GM23338 (cell line): ENCODE measurements at regions not wholly inside any gene's neighbourhood (a gene's known extent, or its start where the extent isn't known, plus 50 kb on each side); places are given as distances from the start of the nearest gene placed in this dataset.

Experiments
- ATAC-seq: fragments of 200-7000 bp; cut with Tn5 transposase; 3 replicates; pipeline ENCODE4 v1.9.1; 2020
- DNase-seq: peaks from one replicate; pipeline ENCODE4 v3.0.0-alpha.2; 2015; ENCODE audit warnings: low spot score
- H2AFZ ChIP-seq: fragments of 200-600 bp; sonication (generic); 2 replicates; pipeline ENCODE4 v1.8.0; 2016; ENCODE audit warnings: antibody characterized with exemption, mild to moderate bottlenecking, moderate library complexity
- H3F3A ChIP-seq: fragments of 200-600 bp; sonication (generic); replicated peaks from 2 replicates; pipeline ENCODE4 v1.8.0; 2017; ENCODE audit warnings: antibody characterized with exemption, mixed run types, low read depth
- H3K27ac ChIP-seq: fragments of 200-600 bp; sonication (generic); 2 replicates; pipeline ENCODE4 v1.6.1; 2016; ENCODE audit warnings: low read depth
- H3K27me3 ChIP-seq: fragments of 200-600 bp; sonication (generic); 2 replicates; pipeline ENCODE4 v1.8.0; 2016; ENCODE audit warnings: mild to moderate bottlenecking, mixed run types, moderate library complexity; ENCODE audit not compliant: insufficient read depth
- H3K36me3 ChIP-seq: fragments of 200-600 bp; sonication (generic); 2 replicates; pipeline ENCODE4 v1.8.0; 2016; ENCODE audit warnings: mild to moderate bottlenecking; ENCODE audit not compliant: insufficient read depth
- H3K4me1 ChIP-seq: fragments of 200-600 bp; sonication (generic); 2 replicates; pipeline ENCODE4 v1.8.0; 2016; ENCODE audit warnings: mild to moderate bottlenecking, moderate library complexity; ENCODE audit not compliant: insufficient read depth
- H3K4me2 ChIP-seq: fragments of 200-600 bp; sonication (generic); 2 replicates; pipeline ENCODE4 v1.7.1; 2017; ENCODE audit warnings: mixed run types
- H3K4me3 ChIP-seq: fragments of 200-600 bp; sonication (generic); 2 replicates; pipeline ENCODE4 v1.6.1; 2016; ENCODE audit warnings: mixed run types
- H3K79me2 ChIP-seq: fragments of 200-600 bp; sonication (generic); replicated peaks from 2 replicates; pipeline ENCODE4 v1.8.0; 2017; ENCODE audit warnings: mild to moderate bottlenecking; ENCODE audit not compliant: insufficient read depth
- H3K9me2 ChIP-seq: fragments of 200-600 bp; sonication (generic); 2 replicates; pipeline ENCODE4 v1.8.0; 2017; ENCODE audit not compliant: insufficient read depth
- H4K20me1 ChIP-seq: fragments of 200-600 bp; sonication (generic); replicated peaks from 2 replicates; pipeline ENCODE4 v1.8.0; 2017; ENCODE audit warnings: mild to moderate bottlenecking; ENCODE audit not compliant: insufficient read depth
- H3K27ac Mint-ChIP-seq: 2 replicates; pipeline ENCODE4 v1.8.0; 2020; ENCODE audit warnings: inconsistent platforms, mild to moderate bottlenecking, moderate library complexity, mixed read lengths
- H3K27me3 Mint-ChIP-seq: 3 replicates; pipeline ENCODE4 v1.8.0; 2022; ENCODE audit warnings: low read depth, mild to moderate bottlenecking, moderate library complexity, mixed read lengths, inconsistent platforms; ENCODE audit not compliant: insufficient read depth, poor library complexity
- H3K36me3 Mint-ChIP-seq: 3 replicates; pipeline ENCODE4 v1.8.0; 2021; ENCODE audit warnings: low read depth, mild to moderate bottlenecking, inconsistent platforms, moderate library complexity, mixed read lengths
- H3K4me1 Mint-ChIP-seq: 3 replicates; pipeline ENCODE4 v1.8.0; 2020; ENCODE audit warnings: mild to moderate bottlenecking, inconsistent platforms, mixed read lengths
- H3K4me3 Mint-ChIP-seq: 3 replicates; pipeline ENCODE4 v1.8.0; 2021; ENCODE audit warnings: moderate library complexity, mild to moderate bottlenecking, inconsistent platforms, mixed read lengths
- H3K9me3 Mint-ChIP-seq: 3 replicates; pipeline ENCODE4 v1.8.0; 2020; ENCODE audit warnings: moderate library complexity, mild to moderate bottlenecking, inconsistent platforms, mixed read lengths
- CREB1 ChIP-seq: fragments of 250-450 bp; sonication (Bioruptor Pico); IDR thresholded peaks from 2 replicates; pipeline ENCODE4 v1.5.0; 2020; ENCODE audit warnings: low read depth, mild to moderate bottlenecking, moderate library complexity
- CTCF ChIP-seq, 2 experiments: fragments of 200-600 bp in 1 of 2; sonication (generic) in 1 of 2; conservative IDR thresholded peaks; 2 replicates each; pipeline versions ENCODE4 v1.5.1 to v1.6.1; 2016 to 2017; ENCODE audit warnings: antibody characterized with exemption in 2 of 2, low read depth in 2 of 2, mild to moderate bottlenecking in 2 of 2, moderate library complexity in 1 of 2
- ETS1 ChIP-seq: IDR thresholded peaks from 2 replicates; pipeline ENCODE4 v1.6.1; 2016; ENCODE audit warnings: antibody characterized with exemption
- EZH2 ChIP-seq: fragments of 200-600 bp; sonication (generic); IDR thresholded peaks from one replicate; pipeline ENCODE4 v1.8.0; 2017; ENCODE audit warnings: antibody characterized with exemption, mild to moderate bottlenecking, low read depth; ENCODE audit not compliant: unreplicated experiment
- EZH2phosphoT487 ChIP-seq: fragments of 200-600 bp; sonication (generic); IDR thresholded peaks from one replicate; pipeline ENCODE4 v1.8.1; 2018; ENCODE audit warnings: antibody characterized with exemption; ENCODE audit not compliant: unreplicated experiment
- JUNB ChIP-seq: IDR thresholded peaks from one replicate; pipeline ENCODE4 v1.6.1; 2016; ENCODE audit warnings: antibody characterized with exemption; ENCODE audit not compliant: unreplicated experiment
- NANOG ChIP-seq: IDR thresholded peaks from 2 replicates; pipeline ENCODE4 v1.6.1; 2016; ENCODE audit warnings: antibody characterized with exemption, borderline replicate concordance
- POLR2AphosphoS5 ChIP-seq: IDR thresholded peaks from 2 replicates; pipeline ENCODE4 v1.6.1; 2016; ENCODE audit warnings: antibody characterized with exemption, low read depth
- STAT1 ChIP-seq: IDR thresholded peaks from one replicate; pipeline ENCODE4 v1.6.1; 2016; ENCODE audit warnings: antibody characterized with exemption; ENCODE audit not compliant: unreplicated experiment
- ZNF114 ChIP-seq: fragments of 250-450 bp; sonication (Bioruptor Pico); IDR thresholded peaks from 2 replicates; pipeline ENCODE4 v1.5.0; 2020; ENCODE audit warnings: mild to moderate bottlenecking, moderate library complexity
- ZNF331 ChIP-seq: fragments of 250-450 bp; sonication (Bioruptor Pico); IDR thresholded peaks from 2 replicates; pipeline ENCODE4 v1.5.0; 2020; ENCODE audit warnings: low read depth, mild to moderate bottlenecking, moderate library complexity
- ZNF462 ChIP-seq: fragments of 250-450 bp; sonication (Bioruptor Pico); IDR thresholded peaks from 2 replicates; pipeline ENCODE4 v1.5.0; 2020; ENCODE audit warnings: mild to moderate bottlenecking, moderate library complexity
- TF ChIP-seq, protein P1 (sequence below): IDR thresholded peaks from one replicate; pipeline ENCODE4 v1.6.1; 2018; ENCODE audit warnings: antibody characterized with exemption; ENCODE audit not compliant: unreplicated experiment

DNA sequence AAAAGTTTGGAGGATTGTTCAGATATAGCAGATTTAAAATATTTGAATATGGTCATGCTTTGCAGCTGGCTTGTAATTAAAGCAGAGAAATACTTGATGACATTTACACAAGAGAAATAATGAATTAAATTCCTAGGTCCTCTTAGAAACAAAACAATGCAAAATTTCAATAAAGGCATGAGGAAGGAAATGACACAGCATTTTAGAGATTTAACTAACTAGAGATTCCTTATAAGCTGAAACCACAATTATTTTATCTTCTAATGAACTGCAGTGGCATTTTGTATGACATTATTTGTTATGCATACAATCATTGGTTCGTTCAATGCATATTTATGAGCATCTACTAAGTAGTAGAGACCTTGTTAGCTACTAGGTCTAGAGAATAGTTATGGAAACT is 490.9 kb downstream of the ZWINT start:
- Histone ChIP-seq H3K36me3 (no peaks in the 10 kb centered on the region), H3K9me2 (no peaks in the 10 kb centered on the region), H3K27ac (no peak overlapping the region), H2AFZ (no peak overlapping the region), H3K27me3 (no peaks in the 10 kb centered on the region), H3F3A (no peaks in the 10 kb centered on the region), H3K4me1 (no peaks in the 10 kb centered on the region; the same call in 1 of the 2 replicates), H3K4me2 (no peak overlapping the region), H3K4me3 (no peak overlapping the region), H4K20me1 (no peaks in the 10 kb centered on the region), H3K79me2 (no peaks in the 10 kb centered on the region)
- peak overlapping the region; percentile 12; the same call in 1 of the 2 replicates for H3K27ac Mint-ChIP-seq
- ATAC-seq (no peak), DNase-seq (no peak)
- no peaks in the 10 kb centered on the region; the same call in 2 of the 3 replicates for H3K9me3 Mint-ChIP-seq
- no peaks in the 10 kb centered on the region; the same call in 2 of the 3 replicates for H3K36me3 Mint-ChIP-seq
- no peak for TF ChIP-seq CTCF (conservative IDR thresholded peaks at IDR 0.05; ENCODE audit: low read depth in 2 of 2)
- TF ChIP-seq ZNF114 (CRISPR knock-in tag), result no peak
- TF ChIP-seq CREB1 (CRISPR knock-in tag), result no peak
- no peak for TF ChIP-seq EZH2
- TF ChIP-seq EZH2phosphoT487, result no peak
- no peak for TF ChIP-seq ZNF462
- no peak for TF ChIP-seq STAT1
- TF ChIP-seq JUNB, result no peak
- no peak for TF ChIP-seq ETS1
- TF ChIP-seq POLR2AphosphoS5, result no peak
- TF ChIP-seq, protein P1, sequence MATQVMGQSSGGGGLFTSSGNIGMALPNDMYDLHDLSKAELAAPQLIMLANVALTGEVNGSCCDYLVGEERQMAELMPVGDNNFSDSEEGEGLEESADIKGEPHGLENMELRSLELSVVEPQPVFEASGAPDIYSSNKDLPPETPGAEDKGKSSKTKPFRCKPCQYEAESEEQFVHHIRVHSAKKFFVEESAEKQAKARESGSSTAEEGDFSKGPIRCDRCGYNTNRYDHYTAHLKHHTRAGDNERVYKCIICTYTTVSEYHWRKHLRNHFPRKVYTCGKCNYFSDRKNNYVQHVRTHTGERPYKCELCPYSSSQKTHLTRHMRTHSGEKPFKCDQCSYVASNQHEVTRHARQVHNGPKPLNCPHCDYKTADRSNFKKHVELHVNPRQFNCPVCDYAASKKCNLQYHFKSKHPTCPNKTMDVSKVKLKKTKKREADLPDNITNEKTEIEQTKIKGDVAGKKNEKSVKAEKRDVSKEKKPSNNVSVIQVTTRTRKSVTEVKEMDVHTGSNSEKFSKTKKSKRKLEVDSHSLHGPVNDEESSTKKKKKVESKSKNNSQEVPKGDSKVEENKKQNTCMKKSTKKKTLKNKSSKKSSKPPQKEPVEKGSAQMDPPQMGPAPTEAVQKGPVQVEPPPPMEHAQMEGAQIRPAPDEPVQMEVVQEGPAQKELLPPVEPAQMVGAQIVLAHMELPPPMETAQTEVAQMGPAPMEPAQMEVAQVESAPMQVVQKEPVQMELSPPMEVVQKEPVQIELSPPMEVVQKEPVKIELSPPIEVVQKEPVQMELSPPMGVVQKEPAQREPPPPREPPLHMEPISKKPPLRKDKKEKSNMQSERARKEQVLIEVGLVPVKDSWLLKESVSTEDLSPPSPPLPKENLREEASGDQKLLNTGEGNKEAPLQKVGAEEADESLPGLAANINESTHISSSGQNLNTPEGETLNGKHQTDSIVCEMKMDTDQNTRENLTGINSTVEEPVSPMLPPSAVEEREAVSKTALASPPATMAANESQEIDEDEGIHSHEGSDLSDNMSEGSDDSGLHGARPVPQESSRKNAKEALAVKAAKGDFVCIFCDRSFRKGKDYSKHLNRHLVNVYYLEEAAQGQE, result no peak
- TF ChIP-seq NANOG, result no peak
- no peak for TF ChIP-seq ZNF331 (CRISPR knock-in tag)
- H3K27me3 Mint-ChIP-seq, result no peaks in the 10 kb centered on the region
- H3K4me1 Mint-ChIP-seq, result peaks cover 3% of the 10 kb centered on the region
- no peak overlapping the region for H3K4me3 Mint-ChIP-seq
